WTC11 (cell line): ENCODE measurements at regions not wholly inside any gene's neighbourhood (a gene's known extent, or its start where the extent isn't known, plus 50 kb on each side); places are given as distances from the start of the nearest gene placed in this dataset.
A peak's percentile ranks its signal among the peaks of the same experiment; 100 is the strongest.
"Not testable (repeated sequence)": the region's sequence is repeated elsewhere in the genome, so short reads cannot be mapped to it uniquely, and the experiment has no call there.

Experiments used
- ATAC-seq: fragments of 200-7000 bp; cut with Tn5 transposase; 2 replicates; pipeline ENCODE4 v1.10.0; 2021; ENCODE audit warnings: mild to moderate bottlenecking, moderate library complexity
- CTCF ChIA-PET: fragments of 300-600 bp; sonication (Branson Sonifier 250); formaldehyde crosslinking; loops from one replicate; lab custom pipeline; 2021; ENCODE audit warnings: antibody characterized with exemption; lab: Charles Lee
- POLR2A ChIA-PET: fragments of 350-600 bp; sonication (Branson Sonifier 250); formaldehyde crosslinking; loops from one replicate; lab custom pipeline; 2021; ENCODE audit warnings: antibody characterized with exemption; lab: Charles Lee
- DNase-seq: peaks from one replicate; pipeline ENCODE4 v3.0.0; 2021; ENCODE audit warnings: low spot score
- H3K27ac Mint-ChIP-seq: 2 replicates; pipeline ENCODE4 v1.8.0; 2021; ENCODE audit warnings: mixed read lengths
- H3K27me3 Mint-ChIP-seq: 2 replicates; pipeline ENCODE4 v1.8.0; 2021; ENCODE audit warnings: low read depth, mild to moderate bottlenecking, moderate library complexity, mixed read lengths
- H3K36me3 Mint-ChIP-seq: 2 replicates; pipeline ENCODE4 v1.8.0; 2021; ENCODE audit warnings: mixed read lengths
- H3K4me1 Mint-ChIP-seq: 2 replicates; pipeline ENCODE4 v1.8.0; 2022; ENCODE audit warnings: mixed read lengths
- H3K4me3 Mint-ChIP-seq: 2 replicates; pipeline ENCODE4 v1.8.0; 2021; ENCODE audit warnings: mild to moderate bottlenecking, moderate library complexity, mixed read lengths
- H3K9me3 Mint-ChIP-seq: 2 replicates; pipeline ENCODE4 v1.8.0; 2021; ENCODE audit warnings: mixed read lengths
- AR ChIP-seq: fragments of 250-450 bp; sonication (Bioruptor Pico); IDR thresholded peaks from 2 replicates; pipeline ENCODE4 v1.9.0; 2021; ENCODE audit warnings: mild to moderate bottlenecking
- ATF6 ChIP-seq: sonication (generic); formaldehyde crosslinking; IDR thresholded peaks from 2 replicates; pipeline ENCODE4 v1.8.1; 2023; ENCODE audit warnings: mild to moderate bottlenecking, missing genetic modification reagents
- CDX4 ChIP-seq: fragments of 250-450 bp; sonication (Bioruptor Pico); IDR thresholded peaks from 2 replicates; pipeline ENCODE4 v1.9.0; 2021; ENCODE audit warnings: moderate library complexity, mild to moderate bottlenecking, inconsistent platforms, borderline replicate concordance
- E2F1 ChIP-seq: sonication (generic); formaldehyde crosslinking; IDR thresholded peaks from 2 replicates; pipeline ENCODE4 v1.8.0; 2022; ENCODE audit warnings: mild to moderate bottlenecking, missing genetic modification reagents
- ELF4 ChIP-seq: sonication (generic); formaldehyde crosslinking; IDR thresholded peaks from 2 replicates; pipeline ENCODE4 v1.8.1; 2022; ENCODE audit warnings: low read depth, mild to moderate bottlenecking, moderate library complexity, missing genetic modification reagents
- ERG ChIP-seq: fragments of 250-450 bp; sonication (Bioruptor Pico); IDR thresholded peaks from 2 replicates; pipeline ENCODE4 v1.8.0; 2021; ENCODE audit warnings: mild to moderate bottlenecking
- ESRRA ChIP-seq: sonication (generic); formaldehyde crosslinking; IDR thresholded peaks from 2 replicates; pipeline ENCODE4 v1.8.1; 2022; ENCODE audit warnings: mild to moderate bottlenecking, missing genetic modification reagents, borderline replicate concordance
- HMGXB4 ChIP-seq: sonication (generic); formaldehyde crosslinking; IDR thresholded peaks from 2 replicates; pipeline ENCODE4 v1.8.1; 2023; ENCODE audit warnings: mild to moderate bottlenecking, moderate library complexity, missing genetic modification reagents
- JAZF1 ChIP-seq: fragments of 250-450 bp; sonication (Bioruptor Pico); IDR thresholded peaks from 2 replicates; pipeline ENCODE4 v1.9.0; 2021; ENCODE audit warnings: moderate library complexity, mild to moderate bottlenecking, inconsistent platforms
- JUN ChIP-seq: sonication (generic); formaldehyde crosslinking; IDR thresholded peaks from 2 replicates; pipeline ENCODE4 v1.8.0; 2023; ENCODE audit warnings: mild to moderate bottlenecking, missing genetic modification reagents
- NFE2L1 ChIP-seq: sonication (generic); formaldehyde crosslinking; IDR thresholded peaks from 2 replicates; pipeline ENCODE4 v1.8.1; 2023; ENCODE audit warnings: missing genetic modification reagents
- NR1H2 ChIP-seq: sonication (generic); formaldehyde crosslinking; IDR thresholded peaks from 2 replicates; pipeline ENCODE4 v1.9.0; 2021; ENCODE audit warnings: mild to moderate bottlenecking, moderate library complexity, missing genetic modification reagents
- OVOL2 ChIP-seq: fragments of 250-450 bp; sonication (Bioruptor Pico); IDR thresholded peaks from 2 replicates; pipeline ENCODE4 v1.9.0; 2021; ENCODE audit warnings: mild to moderate bottlenecking, borderline replicate concordance
- PRRX2 ChIP-seq: fragments of 250-450 bp; sonication (Bioruptor Pico); IDR thresholded peaks from 2 replicates; pipeline ENCODE4 v1.8.0; 2021; ENCODE audit warnings: mild to moderate bottlenecking
- ZNF121 ChIP-seq: sonication (generic); formaldehyde crosslinking; IDR thresholded peaks from 2 replicates; pipeline ENCODE4 v1.8.0; 2023; ENCODE audit warnings: missing genetic modification reagents
- ZNF219 ChIP-seq: sonication (generic); formaldehyde crosslinking; IDR thresholded peaks from 2 replicates; pipeline ENCODE4 v1.8.0; 2023; ENCODE audit warnings: missing genetic modification reagents, mild to moderate bottlenecking, borderline replicate concordance
- ZNF263 ChIP-seq: sonication (generic); formaldehyde crosslinking; IDR thresholded peaks from 2 replicates; pipeline ENCODE4 v1.8.1; 2022; ENCODE audit warnings: low read depth, mild to moderate bottlenecking, moderate library complexity, missing genetic modification reagents

- TF ChIP-seq OVOL2 (CRISPR knock-in tag) (no peak), JAZF1 (no peak), HMGXB4 (no peak)
- TF ChIP-seq, all 79 proteins: peak for 0
Observed at GRCh38 chr17:16886655-16887322, 85.1 kb downstream of the TNFRSF13B start (continued).

- H3K9me3 Mint-ChIP-seq, H3K36me3 Mint-ChIP-seq, H3K27me3 Mint-ChIP-seq, H3K4me3 Mint-ChIP-seq, CTCF ChIA-PET, POLR2A ChIA-PET, H3K4me1 Mint-ChIP-seq, DNase-seq, H3K27ac Mint-ChIP-seq: not testable (repeated sequence)
- ATAC-seq: peak; percentile 78
Observed at GRCh38 chr17:16885204-16885603, 86.7 kb downstream of the TNFRSF13B start.

GRCh38 chr17:16882926-16883265 lies 89.0 kb downstream of the TNFRSF13B start:
- H3K4me1 Mint-ChIP-seq, H3K27me3 Mint-ChIP-seq, ATAC-seq, H3K27ac Mint-ChIP-seq, DNase-seq, H3K4me3 Mint-ChIP-seq, POLR2A ChIA-PET, H3K9me3 Mint-ChIP-seq, H3K36me3 Mint-ChIP-seq, CTCF ChIA-PET: not testable (repeated sequence)

GRCh38 chr17:16882243-16882925 lies 89.5 kb downstream of the TNFRSF13B start:
- no peak overlapping the region for H3K27ac Mint-ChIP-seq
- ATAC-seq (no peak), DNase-seq (no peak)
- H3K9me3 Mint-ChIP-seq: peaks cover 2% of the 10 kb centered on the region; the same call in 1 of the 2 replicates
- H3K27me3 Mint-ChIP-seq: no peaks in the 10 kb centered on the region
- POLR2A ChIA-PET: no interaction called here
- no peaks in the 10 kb centered on the region for H3K4me1 Mint-ChIP-seq
- H3K4me3 Mint-ChIP-seq: no peak overlapping the region
- no peaks in the 10 kb centered on the region for H3K36me3 Mint-ChIP-seq
- CTCF ChIA-PET: no interaction called here
- no peak for TF ChIP-seq ZNF263 (CRISPR knock-in tag)
- no peak for TF ChIP-seq ELF4 (CRISPR knock-in tag)
- no peak for TF ChIP-seq PRRX2 (CRISPR knock-in tag)
- no peak for TF ChIP-seq JUN
- TF ChIP-seq HMGXB4: no peak
- no peak for TF ChIP-seq NFE2L1 (CRISPR knock-in tag)
- no peak for TF ChIP-seq E2F1
- TF ChIP-seq ZNF219 (CRISPR knock-in tag): no peak
- TF ChIP-seq ERG (CRISPR knock-in tag): no peak
- TF ChIP-seq NR1H2: no peak
- TF ChIP-seq JAZF1: no peak
- no peak for TF ChIP-seq ZNF121 (CRISPR knock-in tag)
- TF ChIP-seq ATF6 (CRISPR knock-in tag): no peak
- no peak for TF ChIP-seq CDX4 (CRISPR knock-in tag)
- TF ChIP-seq AR (CRISPR knock-in tag): no peak
- TF ChIP-seq ESRRA: no peak
